GM18858 (cell line): ENCODE measurements at regions not wholly inside any gene's neighbourhood (a gene's known extent, or its start where the extent isn't known, plus 50 kb on each side); places are given as distances from the start of the nearest gene placed in this dataset.

Source experiments
- ATAC-seq: cut with Tn5 transposase; IDR thresholded peaks from one replicate; pipeline ENCODE4 v1.9.1; 2021; ENCODE audit not compliant: unreplicated experiment

DNA sequence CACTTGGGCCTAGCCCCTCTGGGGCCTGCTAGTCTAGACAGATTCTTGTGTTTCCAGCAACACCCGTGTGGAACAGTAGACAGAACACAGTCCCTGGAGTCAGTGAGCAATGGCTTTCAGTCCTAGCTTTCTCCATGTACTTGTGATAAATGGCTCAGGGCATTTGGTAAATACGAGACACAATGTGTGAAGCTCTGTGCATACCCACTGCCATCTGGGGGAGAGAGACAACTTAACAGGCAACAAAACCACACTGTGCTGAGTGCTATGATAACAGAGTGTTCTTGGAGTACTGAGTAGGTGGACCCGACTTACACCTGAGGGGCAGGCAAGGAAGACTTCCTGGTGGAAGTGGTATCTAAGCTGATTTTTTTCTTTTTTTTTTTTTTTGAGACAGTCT, 86.3 kb upstream of the TBX3 start:
- no peak for ATAC-seq

DNA sequence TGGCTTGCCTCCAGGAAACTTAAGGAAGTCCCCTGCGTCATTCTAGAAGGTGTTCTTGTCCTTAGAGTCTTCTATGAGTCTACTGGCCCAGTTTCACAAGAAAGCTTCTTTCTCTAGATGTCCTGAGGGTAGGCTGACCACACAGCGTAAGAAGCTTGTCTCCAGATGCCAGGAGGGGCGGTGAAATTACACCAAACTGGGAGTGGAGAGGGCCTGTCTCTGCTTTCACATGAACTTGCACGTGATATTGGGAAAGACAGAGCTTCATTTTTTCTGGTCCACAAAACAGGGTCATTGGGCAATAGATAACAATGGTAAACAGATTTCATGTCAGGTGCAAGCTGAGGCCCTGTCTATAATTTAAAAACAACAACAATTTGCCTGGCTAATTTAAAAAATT, 85.7 kb upstream of the TBX3 start:
- no peak for ATAC-seq

DNA sequence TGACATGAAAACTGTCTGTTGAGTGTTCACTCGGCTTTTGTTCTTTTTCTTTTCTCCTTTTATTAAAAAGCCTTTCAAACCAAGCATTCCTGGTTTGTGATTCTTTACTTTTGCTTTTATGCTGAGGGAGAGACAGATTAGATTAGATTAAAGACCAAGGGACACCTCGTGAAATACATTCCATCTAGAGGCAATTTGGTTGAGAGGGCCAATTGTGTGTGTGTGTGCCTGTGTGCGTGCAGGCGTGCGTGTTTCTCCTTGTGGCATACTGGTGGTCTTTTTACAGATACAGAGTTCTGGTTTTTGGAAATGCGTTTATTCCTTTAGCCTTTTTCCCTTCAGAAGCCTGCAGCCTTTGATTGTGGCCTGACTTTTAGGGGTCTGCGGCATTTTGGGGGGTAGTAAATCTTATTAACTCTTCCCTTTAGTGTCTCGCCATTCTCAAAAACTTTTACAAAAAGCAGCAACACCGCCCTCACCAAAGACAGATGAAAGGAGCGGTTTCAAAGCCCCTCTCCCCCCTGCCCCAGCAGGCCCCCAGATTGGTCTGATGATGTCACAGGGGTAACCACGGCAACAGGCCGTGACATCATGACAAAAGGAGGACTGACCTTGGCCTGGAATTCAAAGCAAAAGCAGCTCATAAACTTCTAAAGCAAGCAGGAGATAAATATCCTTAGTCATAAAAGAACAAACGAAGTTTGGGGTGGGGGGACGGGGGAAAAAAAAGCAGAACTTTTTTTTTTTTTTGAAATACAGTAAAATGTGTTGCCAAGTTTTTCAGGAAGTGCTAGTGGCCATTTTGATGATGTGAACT, 84.1 kb upstream of the TBX3 start:
- ATAC-seq, result no peak

DNA sequence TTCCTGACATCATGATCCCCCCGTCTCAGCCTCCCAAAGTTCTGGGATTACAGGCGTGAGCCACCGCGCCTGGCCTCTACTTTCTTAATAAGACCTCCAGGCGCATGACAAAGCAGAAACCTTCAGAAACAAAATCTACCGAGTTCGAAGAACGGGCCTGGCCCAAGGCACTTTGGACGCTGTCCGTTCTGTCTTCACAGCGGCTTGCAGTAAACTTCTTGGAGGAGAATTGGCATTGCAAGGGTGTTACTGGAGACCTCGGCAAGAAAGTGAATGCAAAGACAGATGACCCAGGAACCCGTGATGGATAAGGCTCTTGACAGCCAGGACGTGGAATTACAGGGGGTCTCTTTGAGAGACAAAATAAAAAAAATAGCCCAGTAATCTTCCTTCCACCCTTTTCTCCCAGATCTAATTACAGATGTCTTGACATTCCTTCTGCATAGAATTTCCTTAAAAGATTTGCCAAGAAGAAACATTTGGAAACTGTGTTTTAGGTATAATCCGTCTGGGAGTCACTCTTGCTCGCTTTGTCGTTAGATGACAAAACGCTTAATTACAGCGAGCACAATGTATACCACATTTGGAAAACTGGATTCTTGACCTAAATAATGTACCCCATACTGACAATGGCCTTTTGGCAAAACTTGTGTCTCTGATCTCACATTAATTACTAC, 83.2 kb upstream of the TBX3 start:
- no peak for ATAC-seq

DNA sequence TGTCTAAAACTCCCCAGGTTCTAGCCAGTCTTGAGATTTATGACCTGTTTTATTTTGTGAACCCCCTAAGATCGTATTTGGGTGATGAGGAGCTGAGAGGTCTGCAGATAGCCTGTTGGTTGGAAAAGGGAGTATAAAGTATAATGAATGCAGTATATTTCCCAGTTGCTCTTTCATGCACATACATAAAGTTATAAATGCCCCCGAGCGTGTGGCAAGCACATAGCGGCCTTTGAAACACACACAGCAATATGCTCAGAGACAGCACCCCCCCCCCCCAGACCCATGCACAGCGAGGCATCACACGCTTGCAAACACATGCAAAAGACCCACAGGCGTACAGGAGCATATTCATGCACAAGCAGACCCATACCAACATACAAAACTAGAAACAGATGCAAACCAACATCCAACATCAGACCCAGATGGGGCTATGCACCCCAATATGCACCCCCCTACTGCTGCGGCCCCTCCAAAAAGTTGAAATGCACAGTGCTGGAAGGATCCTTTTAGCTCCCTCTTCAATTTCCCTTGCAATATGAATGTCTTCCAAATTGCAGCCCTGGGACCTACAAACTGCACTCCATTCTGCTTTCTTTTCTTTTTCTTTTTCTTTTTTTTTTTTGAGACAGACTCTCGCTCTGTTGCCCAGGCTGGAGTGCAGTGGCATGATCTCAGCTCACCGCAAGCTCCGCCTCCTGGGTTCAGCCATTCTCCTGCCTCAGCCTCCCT, 82.2 kb upstream of the TBX3 start:
- no peak for ATAC-seq

DNA sequence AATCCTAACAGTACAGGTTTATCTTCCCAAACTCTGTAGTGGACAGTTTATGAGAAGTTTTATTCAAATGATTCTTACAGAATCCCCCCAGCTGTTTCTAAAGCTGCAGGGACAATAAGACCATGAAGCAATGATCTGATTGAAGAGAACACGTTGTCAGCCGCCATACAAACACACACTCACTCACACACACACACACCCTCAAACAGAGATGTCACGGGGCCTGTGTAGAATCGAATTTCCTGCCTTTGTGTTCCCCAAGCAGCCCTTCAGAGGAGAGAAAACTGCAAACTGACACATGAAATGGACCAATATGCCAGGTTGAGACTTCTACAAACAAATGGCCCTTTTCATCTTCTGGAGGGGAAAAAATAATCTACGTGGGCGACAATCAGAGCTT, 80.5 kb upstream of the TBX3 start:
- ATAC-seq, result no peak

DNA sequence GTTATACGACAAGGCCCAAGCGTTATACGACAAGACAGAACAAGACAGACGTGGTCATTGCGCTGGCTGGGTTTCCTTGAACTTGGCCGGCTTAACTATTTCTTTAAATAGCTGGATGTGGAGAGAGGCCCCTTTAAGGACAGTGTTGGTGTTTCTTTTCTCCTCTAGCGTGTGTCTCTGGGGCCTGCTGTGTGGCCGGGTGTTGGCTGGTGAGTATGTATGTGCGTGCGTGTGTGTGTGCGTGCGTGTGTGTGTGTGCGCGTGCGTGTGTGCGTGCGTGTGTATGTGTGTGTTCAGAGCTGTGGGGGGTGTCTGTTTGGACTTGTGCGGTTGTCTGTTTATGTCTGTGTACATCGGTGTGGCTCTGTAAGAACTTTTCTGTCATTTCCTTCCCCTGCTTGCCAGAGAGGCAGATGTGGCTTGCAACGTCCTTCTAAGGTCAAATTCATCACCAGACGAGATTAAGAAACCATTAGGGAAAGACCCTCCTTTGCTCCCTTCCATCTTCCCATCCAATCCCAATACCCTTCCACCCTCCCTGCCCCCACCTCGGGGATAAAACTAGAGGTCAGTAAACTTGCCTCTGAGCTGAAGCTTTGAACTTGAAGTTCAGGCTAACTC, 78.6 kb upstream of the TBX3 start:
- ATAC-seq, result no peak

DNA sequence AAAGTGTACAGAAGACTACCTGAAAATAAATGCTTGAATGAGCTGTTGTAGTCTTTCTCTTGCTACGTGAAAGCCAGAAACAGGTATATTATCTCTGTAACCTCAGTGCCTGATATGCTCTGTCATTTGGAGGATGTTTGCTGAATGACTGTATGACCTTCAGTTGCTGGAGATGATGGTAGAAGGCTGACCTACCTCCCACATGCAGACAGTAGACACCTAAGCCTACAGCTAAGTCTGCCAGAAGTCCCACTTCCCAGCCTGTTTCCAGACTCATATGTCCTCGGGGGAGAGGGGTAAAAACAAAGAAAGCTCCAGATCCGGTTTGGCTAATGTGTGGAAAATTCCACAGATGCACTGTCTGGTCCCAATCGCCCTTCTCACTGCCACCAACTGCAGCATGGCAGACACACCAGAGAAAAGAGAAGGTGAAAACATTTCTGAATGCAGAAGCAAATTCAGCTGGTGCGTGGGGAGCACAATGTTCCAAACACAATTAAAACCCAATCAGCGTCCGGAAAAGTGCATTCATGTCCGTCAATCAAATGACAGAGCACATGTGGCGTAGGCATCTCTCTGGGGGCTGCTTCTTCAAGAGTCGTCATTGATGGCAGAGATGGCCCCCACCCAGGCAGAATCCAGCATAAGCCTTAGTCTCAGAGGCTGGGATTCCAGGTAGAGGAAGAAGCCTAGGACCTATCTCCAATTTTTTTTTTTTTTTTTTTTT, 76.3 kb upstream of the TBX3 start:
- no peak for ATAC-seq

DNA sequence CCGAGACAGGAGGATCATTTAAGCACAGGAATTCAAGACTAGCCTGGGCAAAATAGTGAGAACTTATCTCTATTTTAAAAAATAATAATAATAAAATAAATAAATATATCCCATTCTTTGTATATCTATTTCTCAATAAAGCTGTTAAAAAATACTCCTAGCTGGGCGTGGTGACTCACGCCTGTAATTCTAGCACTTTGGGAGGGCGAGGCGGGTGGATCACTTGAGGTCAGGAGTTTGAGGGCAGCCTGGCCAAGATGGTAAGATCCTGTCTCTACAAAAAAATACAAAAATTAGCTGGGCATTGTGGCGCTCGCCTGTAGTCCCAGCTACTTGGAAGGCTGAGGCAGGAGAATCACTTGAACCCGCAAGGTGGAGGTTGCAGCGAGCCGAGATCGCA, 75.7 kb upstream of the TBX3 start:
- ATAC-seq, result no peak

DNA sequence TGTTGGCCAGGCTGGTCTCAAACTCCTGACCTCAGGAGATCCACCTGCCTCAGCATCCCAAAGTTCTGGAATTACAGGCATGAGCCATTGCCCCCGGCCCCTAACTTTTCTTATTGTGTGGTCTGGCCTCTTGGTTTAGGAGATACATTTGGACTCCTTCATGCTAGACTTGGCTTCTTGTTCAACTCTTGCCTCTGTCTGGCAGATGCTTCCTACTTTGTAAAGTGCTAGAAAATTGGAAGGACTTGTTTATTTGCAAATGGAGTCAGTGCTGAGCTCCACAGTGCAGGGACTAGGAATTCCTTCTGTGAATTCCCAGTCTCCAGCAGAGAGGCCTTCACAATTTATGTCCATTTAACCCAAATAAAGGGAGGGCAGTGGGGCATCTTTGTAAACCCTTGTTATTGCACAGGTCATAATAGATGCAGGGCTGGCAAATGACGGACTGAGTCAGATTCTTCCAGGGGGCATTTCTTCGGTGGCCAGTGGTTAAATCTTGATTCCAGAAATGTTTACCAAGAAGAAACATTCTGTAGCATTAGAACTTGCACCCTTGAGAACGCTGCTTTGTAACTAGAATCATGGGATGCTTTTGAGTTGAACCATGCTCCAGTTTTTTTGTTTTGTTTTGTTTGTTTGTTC, 73.8 kb upstream of the TBX3 start:
- no peak for ATAC-seq

DNA sequence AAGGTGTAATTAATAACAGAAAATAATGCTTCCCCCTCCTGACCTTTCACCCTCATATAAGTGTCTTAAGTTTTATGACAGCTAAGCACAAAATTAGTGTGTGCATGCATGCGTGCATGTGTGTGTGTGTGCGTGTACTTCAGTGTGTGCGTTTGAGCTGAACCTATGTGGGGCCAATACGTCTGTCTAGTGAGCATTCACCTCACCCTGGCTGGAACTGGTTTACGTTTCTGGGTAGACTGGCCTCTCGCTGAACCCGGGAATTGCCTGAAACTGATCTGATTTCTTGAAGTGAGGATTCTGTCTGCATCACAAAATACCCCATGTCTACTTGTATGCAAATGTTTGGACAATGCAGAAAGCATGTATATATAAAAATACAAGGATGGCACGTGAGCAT, 68.2 kb upstream of the TBX3 start:
- ATAC-seq, result no peak

DNA sequence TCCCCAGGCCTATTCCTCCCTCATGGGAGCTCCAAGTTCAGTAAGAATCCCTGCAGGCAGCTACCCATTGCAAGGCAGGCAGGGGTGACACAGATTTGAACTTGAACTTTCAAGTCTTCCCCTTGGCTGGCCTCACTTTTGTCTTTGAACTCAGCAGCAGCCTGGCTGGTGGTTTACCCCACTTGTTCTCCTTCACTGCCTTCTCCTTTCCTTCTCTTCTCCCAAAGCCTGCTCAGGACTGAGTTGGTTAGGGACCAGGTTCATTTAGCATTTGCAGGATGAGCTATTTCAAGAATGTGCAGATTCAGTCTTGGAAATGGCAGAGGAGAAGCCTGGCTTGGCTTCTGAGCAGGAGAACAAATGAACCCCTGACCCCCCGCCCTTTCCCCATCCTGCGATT, 67.7 kb upstream of the TBX3 start:
- ATAC-seq, result no peak

DNA sequence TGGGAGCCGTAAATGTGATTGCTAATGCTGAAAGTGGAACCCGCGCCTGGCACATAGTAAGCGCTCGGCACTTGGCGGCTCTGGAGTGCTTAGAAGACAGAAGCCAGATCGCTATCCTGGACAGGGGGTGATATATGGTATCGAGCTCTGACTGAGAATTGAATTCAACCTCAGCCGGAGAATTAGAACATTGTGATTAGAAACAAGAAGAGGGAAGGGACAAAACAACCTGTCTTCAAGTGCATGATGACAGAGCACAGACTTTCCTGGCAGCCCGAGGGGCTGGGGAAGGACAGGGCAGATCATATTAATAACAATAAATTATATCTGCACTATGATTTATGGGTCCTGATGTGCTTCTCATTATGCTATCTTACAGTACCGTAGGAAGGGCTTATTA, 66.9 kb upstream of the TBX3 start:
- ATAC-seq, result no peak

DNA sequence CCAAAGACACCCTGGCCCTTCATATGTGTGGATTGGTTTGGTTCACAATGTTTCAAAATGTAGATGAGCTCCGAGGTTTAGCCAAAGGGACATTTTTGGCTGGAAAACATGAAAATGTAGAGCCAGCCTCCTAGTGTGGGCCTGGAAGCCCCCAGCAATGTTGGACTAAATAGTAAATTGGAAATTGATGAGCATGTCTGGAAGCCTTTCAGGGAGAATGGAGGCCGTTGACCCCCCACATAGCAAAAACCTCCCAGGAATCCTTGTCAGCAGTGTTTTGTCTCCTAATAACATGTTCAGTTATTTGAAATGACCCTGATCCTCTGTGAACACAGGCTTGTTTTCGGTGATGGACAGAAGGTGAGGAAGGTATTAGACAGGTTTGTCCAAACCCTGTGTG, 65.1 kb upstream of the TBX3 start:
- no peak for ATAC-seq

DNA sequence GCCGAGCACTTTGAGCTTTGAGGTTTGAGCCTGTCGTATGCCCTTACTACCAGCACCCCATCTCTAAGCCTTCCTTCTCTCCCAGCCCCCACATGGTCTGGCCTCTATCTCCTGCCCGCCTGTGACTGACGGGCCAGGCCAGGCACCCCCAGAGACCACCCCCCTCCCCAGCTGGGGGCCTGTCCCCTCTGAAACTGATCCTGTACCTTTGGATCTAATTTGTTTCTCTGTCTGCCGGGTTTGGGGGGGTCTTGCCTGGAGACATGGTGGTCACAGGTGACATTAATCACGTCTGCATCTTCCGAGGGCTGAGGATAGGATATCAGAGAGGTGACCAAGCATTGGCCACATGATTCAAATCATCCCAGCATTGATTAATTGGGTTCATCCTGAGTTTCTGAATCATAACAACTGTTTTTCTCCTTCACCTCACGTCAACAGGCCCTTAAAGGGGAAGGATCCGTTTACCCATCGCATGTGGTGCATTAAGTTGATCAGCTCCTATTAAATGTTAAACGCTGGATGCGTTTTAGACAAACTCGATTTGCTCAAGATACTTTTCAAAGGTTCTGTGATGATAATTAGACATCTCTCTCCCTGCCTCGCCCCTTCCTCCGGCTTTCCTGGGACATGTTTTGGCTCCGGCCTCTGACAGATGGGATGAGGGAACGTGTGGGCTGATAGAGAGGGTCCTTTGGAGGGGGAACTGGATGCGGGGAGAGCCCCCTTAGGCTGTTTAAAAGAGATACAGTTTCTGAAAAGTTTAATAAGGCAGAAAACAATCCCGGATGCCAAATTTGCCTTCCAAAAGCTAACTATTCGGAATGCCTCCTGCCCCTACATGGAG, 63.3 kb upstream of the TBX3 start:
- no peak for ATAC-seq

DNA sequence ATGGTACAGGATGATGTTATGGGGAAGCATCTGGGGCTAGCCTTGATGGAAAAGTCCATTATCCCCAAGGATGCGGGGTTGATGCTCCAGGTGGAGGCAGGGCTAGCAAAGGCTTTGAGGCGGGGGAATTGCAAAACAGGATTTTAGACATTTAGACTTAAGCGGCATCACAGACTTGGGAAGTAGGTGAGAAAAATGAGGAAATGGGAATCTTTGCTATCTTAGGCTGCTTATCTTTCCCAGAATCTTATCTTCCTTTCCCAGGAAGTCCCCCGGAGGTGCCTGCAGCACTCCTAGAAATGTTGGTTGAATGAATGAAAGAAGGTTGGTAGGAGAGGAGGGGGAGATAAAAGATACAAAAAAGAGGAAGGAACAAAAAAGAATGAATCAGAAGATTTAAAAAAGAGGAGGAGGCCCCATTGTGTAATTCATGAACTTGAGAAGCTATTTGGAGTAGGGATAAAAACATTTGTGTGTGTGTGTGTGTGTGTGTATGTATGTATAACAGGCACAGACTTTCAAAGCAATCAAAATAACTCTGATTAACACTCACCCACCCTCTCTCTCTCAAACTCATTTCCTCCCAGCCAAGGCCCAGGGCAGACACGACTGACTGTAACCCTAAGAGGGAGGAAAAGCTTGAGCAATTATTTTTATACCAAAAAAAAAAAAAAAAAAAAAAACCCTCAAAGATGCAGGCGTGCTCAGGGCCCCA, 62.5 kb upstream of the TBX3 start:
- no peak for ATAC-seq

DNA sequence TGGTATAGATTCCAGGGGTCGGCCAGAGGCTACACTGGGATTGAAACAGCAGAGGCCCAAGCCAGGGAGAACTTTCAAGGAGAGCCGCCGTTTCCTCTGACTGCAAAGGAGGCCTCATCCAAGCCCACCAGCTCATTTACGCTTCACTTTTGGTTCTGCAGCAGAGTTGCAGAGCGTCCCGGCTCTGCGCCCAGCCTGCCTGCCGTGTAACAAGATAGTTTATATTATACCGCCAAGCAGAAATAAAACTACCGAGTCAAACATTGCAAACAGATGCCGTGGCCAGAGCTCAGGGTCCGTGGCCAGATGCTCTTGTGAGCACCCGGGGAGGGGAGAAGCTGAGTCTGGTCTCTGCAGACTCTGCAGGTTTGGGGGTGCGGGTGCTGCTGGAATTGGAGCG, 60.7 kb upstream of the TBX3 start:
- no peak for ATAC-seq

DNA sequence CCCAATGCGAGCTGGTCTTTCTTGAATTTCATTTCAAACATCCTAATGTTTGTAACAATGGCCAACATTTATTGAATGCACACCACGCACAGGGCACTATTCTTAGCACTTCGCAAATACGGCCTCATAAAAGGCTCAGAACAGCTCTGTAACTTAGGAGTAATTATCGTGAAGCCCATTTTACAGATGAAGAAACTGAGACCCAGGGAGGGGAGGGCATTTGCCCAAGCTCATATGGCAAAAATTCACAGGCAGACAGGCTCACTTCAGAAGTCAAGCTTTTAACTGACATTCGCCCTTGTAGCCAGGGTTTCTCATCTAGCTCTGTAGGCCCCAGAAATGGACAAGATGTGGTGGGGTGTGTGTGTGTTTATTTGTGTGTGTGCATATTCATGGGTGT, 60.3 kb upstream of the TBX3 start:
- ATAC-seq, result no peak

DNA sequence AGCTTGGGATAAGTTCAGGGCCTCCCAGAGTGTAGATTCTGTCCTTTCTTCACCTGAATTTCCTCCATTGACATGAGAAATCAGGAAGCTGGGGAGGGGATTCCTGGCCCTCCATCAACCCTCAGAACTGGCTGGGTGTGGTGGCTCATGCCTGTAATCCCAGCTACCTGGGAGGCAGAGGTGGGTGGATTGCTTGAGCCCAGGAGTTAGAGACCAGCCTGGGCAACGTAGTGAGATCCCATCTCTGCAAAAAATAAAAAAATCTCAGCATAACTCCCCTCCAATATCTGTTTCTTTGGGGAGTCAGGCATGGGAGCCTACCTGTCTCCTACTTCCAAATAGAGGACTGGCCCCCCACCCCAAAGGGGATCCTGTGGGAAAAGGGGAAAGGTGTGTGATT, 59.8 kb upstream of the TBX3 start:
- ATAC-seq, result no peak
